Iris pigment epithelial cell (primary cell): ENCODE measurements at regions not wholly inside any gene's neighbourhood (a gene's known extent, or its start where the extent isn't known, plus 50 kb on each side); places are given as distances from the start of the nearest gene placed in this dataset.

Source experiments
- DNase-seq: peaks from one replicate; pipeline ENCODE4 v3.0.0-alpha.2; 2011; ENCODE audit warnings: low read depth

DNA sequence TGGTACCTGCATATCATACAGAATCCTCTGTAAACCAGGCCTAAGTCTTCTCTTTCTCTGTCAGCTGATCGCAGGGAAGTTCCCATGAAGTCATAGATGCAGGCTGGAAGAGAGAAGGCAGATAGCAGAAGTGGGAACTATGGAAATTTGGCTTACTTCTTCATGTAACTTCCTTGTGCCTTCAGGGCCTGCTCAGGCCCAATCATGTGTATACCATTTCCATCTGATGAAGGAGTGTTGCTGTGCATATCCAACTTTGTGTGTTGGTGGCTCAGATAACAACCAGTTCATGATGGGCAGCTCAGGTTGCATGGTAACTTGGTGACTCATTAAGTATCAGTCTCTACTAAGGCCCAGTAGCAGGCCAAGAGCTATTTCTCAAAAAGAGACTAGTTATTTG lies 53.1 kb upstream of the CEP295 start:
- DNase-seq = peak; percentile 8

DNA sequence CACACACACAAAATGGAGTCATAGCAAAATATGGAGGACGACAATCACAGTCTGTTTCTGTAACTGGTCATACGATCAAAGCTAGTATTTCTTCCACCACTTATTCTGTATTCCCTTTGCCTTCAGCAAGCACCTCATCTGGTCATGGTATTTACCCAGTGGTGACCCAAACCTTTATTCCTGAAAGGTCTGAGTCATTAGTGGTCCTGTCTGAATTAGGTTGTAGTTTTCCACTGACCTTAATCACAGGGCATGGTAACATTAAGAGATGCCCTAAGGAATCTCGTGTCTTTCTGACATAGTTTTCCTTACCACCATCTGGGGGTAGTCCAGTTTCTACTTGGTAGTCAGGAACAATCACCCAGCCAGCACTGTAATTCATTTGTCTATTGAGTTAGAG lies 54.8 kb upstream of the CEP295 start:
- DNase-seq = no peak

DNA sequence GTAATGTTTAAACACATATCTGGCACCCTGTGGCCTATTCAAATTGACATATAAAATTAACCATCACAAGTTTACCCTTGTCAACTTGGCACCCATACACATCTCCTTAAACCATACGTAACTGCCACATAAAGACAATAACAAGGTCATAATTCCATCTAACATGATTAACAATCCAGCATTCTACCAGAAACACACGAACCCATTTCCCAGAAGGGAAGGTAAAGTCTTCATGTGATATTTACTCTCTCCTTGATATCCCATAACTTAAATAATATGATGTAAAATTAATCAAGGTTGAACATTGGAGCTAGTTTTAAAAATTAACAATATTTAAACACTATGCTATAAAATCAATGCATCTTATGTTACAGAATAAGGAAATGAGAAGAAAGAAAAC lies 55.2 kb upstream of the CEP295 start:
- DNase-seq = no peak

DNA sequence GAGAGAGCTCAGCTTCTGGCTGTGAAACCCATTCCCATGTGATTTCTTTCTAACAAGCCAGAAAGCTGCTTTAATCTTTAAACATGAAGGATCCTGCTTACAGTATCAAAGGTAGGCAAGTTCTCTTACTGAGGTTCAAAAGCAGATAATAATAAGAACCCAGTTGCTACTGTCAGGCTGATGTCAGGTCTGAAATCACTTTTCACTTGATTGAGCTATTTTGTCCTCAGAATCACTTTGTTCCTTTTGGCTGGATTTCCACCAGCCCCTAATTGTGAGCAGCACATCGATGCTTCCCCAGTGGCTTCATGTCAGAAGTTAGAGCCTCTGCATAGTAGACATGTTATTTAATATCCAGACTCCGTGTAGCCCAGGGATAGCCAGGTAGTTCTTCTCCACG lies 55.8 kb upstream of the CEP295 start:
- no peak for DNase-seq

DNA sequence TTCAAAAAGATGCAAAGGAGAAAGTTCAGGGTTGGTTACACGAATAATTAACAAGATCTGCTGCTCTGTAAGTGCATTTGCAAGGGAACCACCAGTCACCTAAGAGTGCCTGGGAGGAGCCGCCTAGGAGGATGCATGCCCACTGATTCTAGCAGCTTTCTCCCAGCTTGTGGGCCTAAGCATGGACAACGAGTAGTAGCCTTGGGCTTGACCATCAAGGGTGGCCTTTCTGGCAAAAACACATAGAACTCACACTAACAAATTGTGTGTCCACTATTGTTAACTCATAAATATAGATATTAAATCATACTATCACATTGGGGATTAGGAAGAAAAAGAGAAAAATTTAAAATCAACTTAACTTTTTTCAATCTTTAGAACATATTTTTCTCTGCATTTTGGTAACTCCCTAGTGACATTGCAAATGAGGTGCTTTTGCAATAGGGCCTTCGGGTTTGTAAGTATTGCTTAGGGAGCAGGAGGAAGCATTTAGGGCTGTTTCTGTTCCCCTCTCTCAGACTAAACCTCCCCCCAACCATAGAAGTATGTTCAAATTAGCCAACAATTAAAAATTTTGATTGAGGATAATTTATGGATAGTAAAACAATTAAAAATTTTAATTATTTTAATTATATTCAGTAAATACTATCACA lies 57.3 kb upstream of the CEP295 start:
- no peak for DNase-seq

DNA sequence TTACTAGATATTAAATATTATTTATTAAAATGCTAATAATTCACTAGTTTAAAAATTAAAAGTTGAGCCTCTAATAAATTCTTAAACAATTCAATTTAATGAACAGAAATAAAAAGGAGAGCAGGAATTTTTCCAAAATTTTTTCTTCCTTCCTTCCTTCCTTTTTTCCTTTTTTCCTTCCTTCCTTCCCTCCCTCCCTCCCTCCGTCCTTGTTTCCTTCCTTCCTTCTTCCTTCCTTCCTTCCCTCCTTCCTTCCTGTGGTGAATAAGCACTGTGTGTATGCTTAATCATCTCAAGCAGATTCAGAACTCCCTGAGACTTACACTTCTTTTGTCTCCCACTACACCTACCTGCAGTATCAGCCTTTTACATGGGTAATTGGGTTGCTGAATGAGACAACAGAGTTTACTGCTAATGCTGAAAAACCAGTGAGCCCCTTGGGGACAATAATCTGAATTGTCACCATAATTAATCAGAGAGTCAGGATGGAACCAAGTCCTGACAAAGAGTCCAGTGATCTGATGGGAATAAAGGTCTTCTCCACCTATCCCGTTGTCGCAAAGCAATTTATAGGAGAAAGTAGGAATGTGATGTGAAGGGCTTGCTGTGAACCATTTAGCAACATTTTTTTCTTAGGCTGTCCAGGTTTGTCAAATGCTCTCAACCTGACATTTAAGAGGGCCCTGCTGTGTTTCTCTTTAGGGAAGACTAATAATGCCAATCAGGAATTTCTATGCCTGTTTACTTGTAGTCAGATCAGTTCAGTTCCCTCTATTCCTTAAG lies 58.1 kb upstream of the CEP295 start:
- no peak for DNase-seq

DNA sequence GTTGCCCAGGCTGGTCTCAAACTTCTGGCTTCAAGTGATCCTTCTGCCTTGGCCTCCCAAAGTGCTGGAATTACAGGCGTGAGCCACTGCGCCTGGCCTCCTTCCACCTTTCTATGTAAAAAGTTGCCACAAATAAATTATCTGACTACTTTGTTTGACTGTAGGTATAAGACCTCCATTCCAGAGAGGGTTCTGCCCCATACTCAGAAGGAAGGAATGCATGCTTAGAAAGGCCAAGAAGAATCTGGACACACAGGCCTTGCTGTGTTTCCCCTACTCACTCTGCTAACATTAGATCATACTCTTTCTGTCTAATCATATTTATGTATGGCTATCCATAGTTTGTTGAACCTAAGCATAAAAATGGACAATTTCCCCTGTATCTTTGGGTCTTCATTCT lies 53.0 kb upstream of the SMCO4 start:
- peak; percentile 40 for DNase-seq
